ENCODE measurements at regions not wholly inside any gene's neighbourhood (a gene's known extent, or its start where the extent isn't known, plus 50 kb on each side); places are given as distances from the start of the nearest gene placed in this dataset.

- no peak overlapping the region for H3K27ac ChIP-seq
- TF ChIP-seq ZFX (IDR thresholded peaks at IDR 0.05; ENCODE audit: borderline replicate concordance): no peak
- TF ChIP-seq, protein P1, sequence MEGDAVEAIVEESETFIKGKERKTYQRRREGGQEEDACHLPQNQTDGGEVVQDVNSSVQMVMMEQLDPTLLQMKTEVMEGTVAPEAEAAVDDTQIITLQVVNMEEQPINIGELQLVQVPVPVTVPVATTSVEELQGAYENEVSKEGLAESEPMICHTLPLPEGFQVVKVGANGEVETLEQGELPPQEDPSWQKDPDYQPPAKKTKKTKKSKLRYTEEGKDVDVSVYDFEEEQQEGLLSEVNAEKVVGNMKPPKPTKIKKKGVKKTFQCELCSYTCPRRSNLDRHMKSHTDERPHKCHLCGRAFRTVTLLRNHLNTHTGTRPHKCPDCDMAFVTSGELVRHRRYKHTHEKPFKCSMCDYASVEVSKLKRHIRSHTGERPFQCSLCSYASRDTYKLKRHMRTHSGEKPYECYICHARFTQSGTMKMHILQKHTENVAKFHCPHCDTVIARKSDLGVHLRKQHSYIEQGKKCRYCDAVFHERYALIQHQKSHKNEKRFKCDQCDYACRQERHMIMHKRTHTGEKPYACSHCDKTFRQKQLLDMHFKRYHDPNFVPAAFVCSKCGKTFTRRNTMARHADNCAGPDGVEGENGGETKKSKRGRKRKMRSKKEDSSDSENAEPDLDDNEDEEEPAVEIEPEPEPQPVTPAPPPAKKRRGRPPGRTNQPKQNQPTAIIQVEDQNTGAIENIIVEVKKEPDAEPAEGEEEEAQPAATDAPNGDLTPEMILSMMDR (IDR thresholded peaks at IDR 0.05): no peak
Observed at GRCh38 chr1:114295321-114295720, 141.7 kb upstream of the SYT6 start.

DNA sequence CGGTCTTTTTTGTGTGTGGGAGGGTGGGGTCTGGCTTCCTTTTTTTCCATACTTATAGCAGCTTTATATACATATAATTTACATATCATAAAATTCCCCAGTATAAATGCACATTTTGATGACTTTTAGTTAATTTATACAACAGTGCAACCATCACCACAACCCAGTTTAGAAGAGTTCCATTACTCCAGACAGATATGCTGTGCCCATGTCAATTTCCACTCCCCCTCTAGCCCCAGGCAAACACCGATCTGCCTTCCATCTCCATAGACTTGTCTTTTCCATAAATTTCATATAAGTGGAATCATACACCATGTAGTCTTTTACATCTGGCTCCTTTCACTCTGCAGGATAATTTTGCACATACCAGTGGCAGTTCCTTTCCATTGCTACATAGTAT is 139.2 kb upstream of the SYT6 start:
- TF ChIP-seq, protein P1 (IDR thresholded peaks at IDR 0.05): no peak
- no peak for TF ChIP-seq ZFX (IDR thresholded peaks at IDR 0.05; ENCODE audit: borderline replicate concordance)
- no peak overlapping the region for H3K27ac ChIP-seq

- no peak for TF ChIP-seq ZFX (IDR thresholded peaks at IDR 0.05; ENCODE audit: borderline replicate concordance)
- TF ChIP-seq, protein P1 (IDR thresholded peaks at IDR 0.05): no peak
- H3K27ac ChIP-seq: no peak overlapping the region
Observed at GRCh38 chr1:114292194-114292593, 138.5 kb upstream of the SYT6 start.

GRCh38 chr1:114290776-114291175 is 137.1 kb upstream of the SYT6 start:
- H3K27ac ChIP-seq: no peak overlapping the region
- no peak for TF ChIP-seq ZFX (IDR thresholded peaks at IDR 0.05; ENCODE audit: borderline replicate concordance)
- TF ChIP-seq, protein P1 (IDR thresholded peaks at IDR 0.05): no peak

DNA sequence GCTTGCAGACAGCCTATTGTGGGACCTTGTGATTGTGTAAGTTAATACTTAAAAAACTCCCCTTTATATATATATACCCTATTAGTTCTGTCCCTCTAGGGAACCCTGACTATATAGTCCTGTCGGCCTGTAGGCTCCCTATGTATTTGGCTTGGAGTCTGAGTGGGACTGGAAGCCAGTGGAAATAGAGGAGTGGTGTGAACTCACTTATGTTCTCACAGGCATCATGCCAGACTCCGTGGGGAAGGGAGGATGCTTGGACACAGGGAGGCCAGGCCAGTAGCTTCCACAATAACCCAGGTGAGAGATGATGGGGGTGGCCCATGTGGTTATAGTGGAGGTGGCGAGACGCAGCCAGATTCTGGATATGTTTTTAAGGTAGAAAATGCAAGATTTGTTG is 136.7 kb upstream of the SYT6 start:
- no peak overlapping the region for H3K27ac ChIP-seq
- no peak for TF ChIP-seq ZFX (IDR thresholded peaks at IDR 0.05; ENCODE audit: borderline replicate concordance)
- TF ChIP-seq, protein P1 (IDR thresholded peaks at IDR 0.05): no peak

- TF ChIP-seq ZFX (IDR thresholded peaks at IDR 0.05; ENCODE audit: borderline replicate concordance): no peak
- TF ChIP-seq, protein P1 (IDR thresholded peaks at IDR 0.05): no peak
- H3K27ac ChIP-seq: no peak overlapping the region
Observed at GRCh38 chr1:114289824-114290223, 136.2 kb upstream of the SYT6 start.

- TF ChIP-seq, protein P1 (IDR thresholded peaks at IDR 0.05): no peak
- TF ChIP-seq ZFX (IDR thresholded peaks at IDR 0.05; ENCODE audit: borderline replicate concordance): no peak
- no peak overlapping the region for H3K27ac ChIP-seq
Observed at GRCh38 chr1:114289306-114289705, 135.6 kb upstream of the SYT6 start.

Data from 22Rv1 (cell line).